IMR-90 (cell line): ENCODE measurements at regions not wholly inside any gene's neighbourhood (a gene's known extent, or its start where the extent isn't known, plus 50 kb on each side); places are given as distances from the start of the nearest gene placed in this dataset.

Source experiments
- ATAC-seq: fragments of 200-7000 bp; cut with Tn5 transposase; 2 replicates; pipeline ENCODE4 v1.9.1; 2020; ENCODE audit warnings: low read depth, mild to moderate bottlenecking, moderate library complexity
- BruUV-seq: library from RNA; stranded (reverse); fragments of 400-500 nt; replicated peaks from 2 replicates; lab custom pipeline; 2021; lab: Mats Ljungman, UMichigan
- CTCF ChIA-PET: fragments of 300-600 bp; formaldehyde crosslinking; extraction: SDS; loops from one replicate; lab custom pipeline; 2021; ENCODE audit warnings: antibody characterized with exemption; lab: Yijun Ruan, JAX
- POLR2A ChIA-PET: fragments of 300-600 bp; sonication (Branson Sonifier 250); formaldehyde crosslinking; loops from one replicate; lab custom pipeline; 2022; ENCODE audit warnings: antibody characterized with exemption; ENCODE audit not compliant: unreplicated experiment; lab: Charles Lee
- DNase-seq: peaks from one replicate; pipeline ENCODE4 v3.0.0; 2013
- H2AFZ ChIP-seq: replicated peaks from 2 replicates; pipeline ENCODE3; 2013; ENCODE audit warnings: low read length, mild to moderate bottlenecking; ENCODE audit not compliant: poor library complexity
- H2AK5ac ChIP-seq: 2 replicates; pipeline ENCODE4 v1.6.1; 2013; ENCODE audit warnings: low read depth, low read length, inconsistent platforms
- H2AK9ac ChIP-seq: replicated peaks from 2 replicates; pipeline ENCODE3; 2013; ENCODE audit warnings: mild to moderate bottlenecking, low read depth, low read length, moderate library complexity; ENCODE audit not compliant: poor library complexity
- H2BK120ac ChIP-seq: 2 replicates; pipeline ENCODE4 v1.6.1; 2013; ENCODE audit warnings: low read depth, low read length, inconsistent platforms
- H2BK15ac ChIP-seq: 3 replicates; pipeline ENCODE4 v1.6.1; 2013; ENCODE audit warnings: low read depth, low read length, inconsistent platforms
- H2BK20ac ChIP-seq: 2 replicates; pipeline ENCODE4 v1.6.1; 2013; ENCODE audit warnings: low read depth, mild to moderate bottlenecking, inconsistent platforms, low read length, moderate library complexity
- H2BK5ac ChIP-seq: 2 replicates; pipeline ENCODE4 v1.6.1; 2013; ENCODE audit warnings: mild to moderate bottlenecking, low read depth, low read length, inconsistent platforms; ENCODE audit not compliant: poor library complexity, severe bottlenecking
- H3K14ac ChIP-seq: replicated peaks from 2 replicates; pipeline ENCODE4 v1.6.1; 2013; ENCODE audit warnings: low read depth, low read length, inconsistent platforms
- H3K18ac ChIP-seq: 2 replicates; pipeline ENCODE4 v1.6.1; 2013; ENCODE audit warnings: low read depth, low read length, control low read depth
- H3K23ac ChIP-seq: 2 replicates; pipeline ENCODE4 v1.6.1; 2013; ENCODE audit warnings: low read depth, low read length, inconsistent platforms
- H3K27ac ChIP-seq: 2 replicates; pipeline ENCODE4 v1.5.1; 2013; ENCODE audit warnings: mild to moderate bottlenecking, control low read depth, low read length; ENCODE audit not compliant: insufficient read depth
- H3K27me3 ChIP-seq: 2 replicates; pipeline ENCODE4 v1.6.1; 2013; ENCODE audit warnings: low read length; ENCODE audit not compliant: control insufficient read depth, insufficient read depth
- H3K36me3 ChIP-seq: 2 replicates; pipeline ENCODE4 v1.6.1; 2013; ENCODE audit warnings: low read length, mixed read lengths; ENCODE audit not compliant: control insufficient read depth, insufficient read depth
- H3K4ac ChIP-seq: 2 replicates; pipeline ENCODE4 v1.6.1; 2013; ENCODE audit warnings: low read depth, low read length, inconsistent platforms
- H3K4me1 ChIP-seq: 2 replicates; pipeline ENCODE4 v1.6.1; 2013; ENCODE audit warnings: low read length, mixed read lengths; ENCODE audit not compliant: control insufficient read depth, insufficient read depth
- H3K4me2 ChIP-seq: 2 replicates; pipeline ENCODE4 v1.6.1; 2013; ENCODE audit warnings: low read depth, mild to moderate bottlenecking, control low read depth, low read length, moderate library complexity
- H3K4me3 ChIP-seq: 2 replicates; pipeline ENCODE4 v1.5.1; 2013; ENCODE audit warnings: low read depth, mild to moderate bottlenecking, control low read depth, low read length, moderate library complexity; ENCODE audit not compliant: insufficient read depth
- H3K56ac ChIP-seq: 2 replicates; pipeline ENCODE4 v1.6.1; 2013; ENCODE audit warnings: low read length, inconsistent platforms; ENCODE audit not compliant: insufficient read depth; ENCODE audit errors: extremely low read depth
- H3K79me1 ChIP-seq, 2 experiments: 2 replicates each; pipeline ENCODE4 v1.6.1; 2013; ENCODE audit warnings: low read length in 2 of 2, inconsistent platforms in 1 of 2, low read depth in 1 of 2
- H3K9ac ChIP-seq: 2 replicates; pipeline ENCODE4 v1.6.1; 2013; ENCODE audit warnings: low read depth, low read length, control low read depth
- H3K9me1 ChIP-seq: 2 replicates; pipeline ENCODE4 v1.6.1; 2013; ENCODE audit warnings: low read length, inconsistent platforms; ENCODE audit not compliant: insufficient read depth
- H3K9me3 ChIP-seq: 2 replicates; pipeline ENCODE4 v1.6.1; 2013; ENCODE audit warnings: low read length; ENCODE audit not compliant: control insufficient read depth, insufficient read depth
- H4K20me1 ChIP-seq: 2 replicates; pipeline ENCODE4 v1.6.1; 2013; ENCODE audit warnings: low read length, inconsistent platforms; ENCODE audit not compliant: insufficient read depth
- H4K5ac ChIP-seq: 2 replicates; pipeline ENCODE4 v1.6.1; 2013; ENCODE audit warnings: mild to moderate bottlenecking, low read depth, low read length, control low read depth
- H4K8ac ChIP-seq, 2 experiments: 2 replicates each; pipeline ENCODE4 v1.6.1; 2013; ENCODE audit warnings: low read depth in 2 of 2, low read length in 2 of 2, control low read depth in 1 of 2, inconsistent platforms in 1 of 2
- H4K91ac ChIP-seq: 2 replicates; pipeline ENCODE4 v1.6.1; 2013; ENCODE audit warnings: low read depth, low read length, inconsistent platforms; ENCODE audit not compliant: insufficient read depth
- BHLHE40 ChIP-seq: fragments of 150-350 bp; IDR thresholded peaks from 2 replicates; pipeline ENCODE4 v1.6.1; 2016; ENCODE audit warnings: mild to moderate bottlenecking, low read depth, low read length
- CEBPB ChIP-seq: IDR thresholded peaks from 2 replicates; pipeline ENCODE4 v1.6.1; 2012; ENCODE audit warnings: low read depth, low read length, improper control_type of control experiment
- ELK1 ChIP-seq: fragments of 150-350 bp; IDR thresholded peaks from 2 replicates; pipeline ENCODE4 v1.6.1; 2016; ENCODE audit warnings: low read depth, mild to moderate bottlenecking, low read length, moderate library complexity, borderline replicate concordance
- MAFK ChIP-seq: IDR thresholded peaks from 2 replicates; pipeline ENCODE4 v1.6.1; 2012; ENCODE audit warnings: low read depth, low read length, improper control_type of control experiment
- MAZ ChIP-seq: IDR thresholded peaks from 2 replicates; pipeline ENCODE4 v1.6.1; 2012; ENCODE audit warnings: low read depth, mild to moderate bottlenecking, low read length, improper control_type of control experiment, moderate library complexity, borderline replicate concordance
- MXI1 ChIP-seq: IDR thresholded peaks from 2 replicates; pipeline ENCODE4 v1.6.1; 2012; ENCODE audit warnings: low read depth, mild to moderate bottlenecking, low read length, moderate library complexity, borderline replicate concordance
- NFE2L2 ChIP-seq: fragments of 150-350 bp; IDR thresholded peaks from 2 replicates; pipeline ENCODE4 v1.6.1; 2016; ENCODE audit warnings: low read depth, mild to moderate bottlenecking, low read length
- RAD21 ChIP-seq: IDR thresholded peaks from 2 replicates; pipeline ENCODE4 v1.6.1; 2012; ENCODE audit warnings: low read length, improper control_type of control experiment
- USF2 ChIP-seq: fragments of 150-350 bp; IDR thresholded peaks from 2 replicates; pipeline ENCODE4 v1.6.1; 2017; ENCODE audit warnings: mild to moderate bottlenecking, antibody characterized with exemption, low read length, low read depth
- WGBS, 2 experiments: methylation state at CpG; one replicate each; pipeline versions ENCODE4 v1.1.5 to v1.1.7; 2013; ENCODE audit warnings: missing lambda C conversion rate in 2 of 2; ENCODE audit not compliant: insufficient read length in 1 of 2; ENCODE audit errors: extremely low coverage in 2 of 2; 5-methylcytosine and 5-hydroxymethylcytosine counted together
- dilution Hi-C: fragments of 300-500 bp; cut with HindIII; formaldehyde crosslinking; loops from one replicate; pipeline ENCODE4 v1.14.3; 2018; ENCODE audit warnings: low sequenced_read_pairs; ENCODE audit not compliant: unreplicated experiment
- in situ Hi-C: fragments of 300-500 bp; cut with MboI; formaldehyde crosslinking; loops from 3 replicates; pipeline ENCODE4 v1.14.3; 2019; ENCODE audit warnings: low sequenced_read_pairs, inconsistent platforms, mixed read lengths
- intact Hi-C: fragments of 100-400 bp; cut with micrococcal nuclease; formaldehyde crosslinking; loops from 2 replicates; pipeline ENCODE4 v1.10.0; 2022

- dilution Hi-C loops, result no loop called here
- no peak overlapping the region for H3K56ac ChIP-seq
- no peak overlapping the region for H4K91ac ChIP-seq
- H2AK9ac ChIP-seq, result no peak overlapping the region
- H2BK120ac ChIP-seq, result no peak overlapping the region
- POLR2A ChIA-PET, result no interaction called here
- H2AK5ac ChIP-seq, result no peak overlapping the region
- no peaks in the 10 kb centered on the region for H3K4me1 ChIP-seq
- no peak overlapping the region for H3K4me3 ChIP-seq
- H2BK5ac ChIP-seq, result no peak overlapping the region
- DNase-seq (no peak), ATAC-seq (no peak)
- no peaks in the 10 kb centered on the region for H3K27me3 ChIP-seq
- no peak overlapping the region for H3K14ac ChIP-seq
- H3K9me1 ChIP-seq, result no peaks in the 10 kb centered on the region
- H4K8ac ChIP-seq, result no peak overlapping the region
- no TSS peak for BruUV-seq
- no peak overlapping the region for H4K5ac ChIP-seq
- no peak overlapping the region for H2AFZ ChIP-seq
- WGBS, 2 experiments, result no CpG with 5 or more reads among the region's 3 CpGs
- CTCF ChIA-PET, result no interaction called here
- H3K9me3 ChIP-seq, result peaks cover 3% of the 10 kb centered on the region; the same call in 1 of the 2 replicates
- no peak overlapping the region for H3K23ac ChIP-seq
- H3K4ac ChIP-seq, result no peak overlapping the region
- intact Hi-C loops, result no loop called here
- H3K9ac ChIP-seq, result no peak overlapping the region
- no peak overlapping the region for H3K27ac ChIP-seq
- no peak overlapping the region for H3K18ac ChIP-seq
- TF ChIP-seq MAFK, result no peak
- TF ChIP-seq NFE2L2, result no peak
- TF ChIP-seq ELK1, result no peak
- TF ChIP-seq CEBPB, result no peak
- TF ChIP-seq MAZ, result no peak
- TF ChIP-seq RAD21, result no peak
- TF ChIP-seq MXI1, result no peak
- TF ChIP-seq BHLHE40, result no peak
- TF ChIP-seq USF2, result no peak
- in situ Hi-C loops, result no loop called here
- H4K20me1 ChIP-seq, result no peaks in the 10 kb centered on the region
- no peak overlapping the region for H2BK15ac ChIP-seq
- no peaks in the 10 kb centered on the region for H3K36me3 ChIP-seq
- no peak overlapping the region for H3K4me2 ChIP-seq
- no peaks in the 10 kb centered on the region for H3K79me1 ChIP-seq
- H2BK20ac ChIP-seq, result no peak overlapping the region
These were observed 592.2 kb downstream of the AMY1C start for GRCh38 chr1:104341944-104342343.
